Vagina (tissue), 2 donors: ENCODE measurements at regions not wholly inside any gene's neighbourhood (a gene's known extent, or its start where the extent isn't known, plus 50 kb on each side); places are given as distances from the start of the nearest gene placed in this dataset.

ENCODE experiments used
- POLR2A ChIP-seq, 2 donors: fragments of 450-650 bp; IDR thresholded peaks; one replicate each; pipeline ENCODE4 v1.6.1; 2017; ENCODE audit warnings: antibody characterized with exemption in 2 of 2, mild to moderate bottlenecking in 2 of 2, moderate library complexity in 2 of 2
- TF ChIP-seq, protein P1 (sequence below), 3 experiments: fragments of 450-650 bp in 2 of 3; fragments of 200-600 bp in 1 of 3; sonication (generic) in 1 of 3; IDR thresholded peaks; one replicate each; pipeline ENCODE4 v1.5.1; 2017 to 2019; ENCODE audit warnings: antibody characterized with exemption in 3 of 3, mild to moderate bottlenecking in 2 of 3, moderate library complexity in 2 of 3

DNA sequence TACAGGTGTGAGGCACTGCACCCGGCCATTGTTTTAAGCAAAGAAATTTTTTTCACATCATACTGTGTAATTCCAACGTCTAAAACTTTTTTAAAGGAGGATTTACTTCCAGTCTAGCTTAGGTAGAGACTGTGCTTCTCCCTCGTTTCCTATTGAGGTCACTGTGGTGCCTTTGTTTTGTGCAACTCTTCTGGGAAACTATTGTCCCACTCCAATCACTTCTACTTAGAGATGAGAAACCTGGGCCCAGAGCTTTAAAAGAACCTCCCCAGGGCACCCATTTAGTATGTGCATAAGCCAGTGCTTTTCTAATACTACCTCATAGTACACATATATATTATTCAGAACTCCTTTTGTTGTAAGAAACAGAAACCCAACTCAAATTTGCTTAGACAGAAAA is 120.0 kb upstream of the ZNF644 start:
- TF ChIP-seq, protein P1, sequence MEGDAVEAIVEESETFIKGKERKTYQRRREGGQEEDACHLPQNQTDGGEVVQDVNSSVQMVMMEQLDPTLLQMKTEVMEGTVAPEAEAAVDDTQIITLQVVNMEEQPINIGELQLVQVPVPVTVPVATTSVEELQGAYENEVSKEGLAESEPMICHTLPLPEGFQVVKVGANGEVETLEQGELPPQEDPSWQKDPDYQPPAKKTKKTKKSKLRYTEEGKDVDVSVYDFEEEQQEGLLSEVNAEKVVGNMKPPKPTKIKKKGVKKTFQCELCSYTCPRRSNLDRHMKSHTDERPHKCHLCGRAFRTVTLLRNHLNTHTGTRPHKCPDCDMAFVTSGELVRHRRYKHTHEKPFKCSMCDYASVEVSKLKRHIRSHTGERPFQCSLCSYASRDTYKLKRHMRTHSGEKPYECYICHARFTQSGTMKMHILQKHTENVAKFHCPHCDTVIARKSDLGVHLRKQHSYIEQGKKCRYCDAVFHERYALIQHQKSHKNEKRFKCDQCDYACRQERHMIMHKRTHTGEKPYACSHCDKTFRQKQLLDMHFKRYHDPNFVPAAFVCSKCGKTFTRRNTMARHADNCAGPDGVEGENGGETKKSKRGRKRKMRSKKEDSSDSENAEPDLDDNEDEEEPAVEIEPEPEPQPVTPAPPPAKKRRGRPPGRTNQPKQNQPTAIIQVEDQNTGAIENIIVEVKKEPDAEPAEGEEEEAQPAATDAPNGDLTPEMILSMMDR (IDR thresholded peaks at IDR 0.05), result no peak
- no peak for TF ChIP-seq POLR2A (IDR thresholded peaks at IDR 0.05)
